ENCODE measurements at regions not wholly inside any gene's neighbourhood (a gene's known extent, or its start where the extent isn't known, plus 50 kb on each side); places are given as distances from the start of the nearest gene placed in this dataset.
"Not testable (repeated sequence)": the region's sequence is repeated elsewhere in the genome, so short reads cannot be mapped to it uniquely, and the experiment has no call there.

DNA sequence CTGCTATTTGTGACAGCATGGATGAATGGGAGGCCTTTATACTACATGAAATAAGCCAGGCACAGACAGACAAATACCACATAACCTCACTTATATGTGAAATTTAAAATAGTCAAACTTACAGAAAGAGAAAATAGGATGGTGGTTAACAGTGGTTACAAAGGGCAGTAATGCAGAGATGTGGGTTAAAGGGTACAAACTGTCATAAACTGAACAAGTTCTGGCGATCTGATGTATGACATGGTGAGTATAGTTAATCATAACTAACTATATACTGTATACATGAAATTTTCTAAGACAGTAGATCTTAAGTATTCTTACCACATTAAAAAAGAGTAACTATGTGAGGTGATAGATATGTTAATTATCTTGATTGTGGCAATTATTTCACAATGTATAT is 558.1 kb upstream of the ZNF804A start:
- Mint-ChIP-seq H3K36me3 (ENCODE audit: low read depth) (no peaks in the 10 kb centered on the region), H3K4me3 (no peak overlapping the region), H3K27ac (ENCODE audit: unreplicated experiment) (no peak overlapping the region), H3K4me1 (no peaks in the 10 kb centered on the region), H3K9me3 (no peaks in the 10 kb centered on the region), H3K27me3 (ENCODE audit: low read depth) (no peaks in the 10 kb centered on the region)
- TF ChIP-seq CTCF (conservative IDR thresholded peaks at IDR 0.05), result no peak
- DNase-seq (ENCODE audit: low read depth, low spot score), result no peak

DNA sequence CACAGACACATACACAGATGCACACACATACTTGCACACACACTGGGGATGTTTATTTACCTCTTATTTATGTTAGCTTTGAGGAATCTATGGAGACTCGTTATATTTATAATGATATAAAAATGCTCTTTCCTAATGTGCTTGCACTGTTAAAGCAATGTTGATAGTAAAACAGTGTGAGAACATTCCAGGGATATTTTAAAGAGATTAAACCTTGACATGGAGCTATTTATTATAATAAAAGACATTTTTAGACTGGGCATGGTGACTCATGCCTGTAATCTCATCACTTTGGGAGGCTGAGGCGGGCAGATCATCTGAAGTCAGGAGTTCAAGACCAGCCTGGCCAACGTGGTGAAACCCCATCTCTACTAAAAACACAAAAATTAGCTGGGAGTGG is 557.3 kb upstream of the ZNF804A start:
- DNase-seq (ENCODE audit: low read depth, low spot score), result no peak

DNA sequence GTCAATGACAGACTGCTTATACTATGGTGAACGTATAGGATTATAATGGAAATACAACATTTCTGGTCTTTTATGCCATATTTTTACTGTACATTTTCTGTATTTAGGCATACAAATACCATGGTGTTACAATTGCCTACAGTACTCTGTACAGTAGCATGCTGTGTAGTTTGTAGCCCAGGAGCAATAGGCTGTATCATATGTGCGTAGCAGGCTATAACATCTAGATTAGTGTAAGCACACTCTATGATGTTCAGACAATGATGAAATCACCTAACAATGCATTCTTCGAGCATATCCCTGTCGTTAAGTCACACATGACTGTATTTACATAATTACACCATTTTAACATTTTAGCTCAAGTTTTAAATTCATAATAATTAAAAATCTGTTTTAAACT is 556.6 kb upstream of the ZNF804A start:
- H3K27me3 Mint-ChIP-seq (ENCODE audit: low read depth), result no peaks in the 10 kb centered on the region
- H3K36me3 Mint-ChIP-seq (ENCODE audit: low read depth), result no peaks in the 10 kb centered on the region
- TF ChIP-seq CTCF (conservative IDR thresholded peaks at IDR 0.05), result no peak
- no peaks in the 10 kb centered on the region for H3K9me3 Mint-ChIP-seq
- no peak for DNase-seq (ENCODE audit: low read depth, low spot score)
- no peak overlapping the region for H3K4me3 Mint-ChIP-seq
- H3K4me1 Mint-ChIP-seq, result no peaks in the 10 kb centered on the region
- no peak overlapping the region for H3K27ac Mint-ChIP-seq (ENCODE audit: unreplicated experiment)

More for the DNA sequence above, 557.3 kb upstream of the ZNF804A start:
- Mint-ChIP-seq H3K27me3 (ENCODE audit: low read depth) (no peaks in the 10 kb centered on the region), H3K4me3 (no peak overlapping the region), H3K9me3 (no peaks in the 10 kb centered on the region), H3K36me3 (ENCODE audit: low read depth) (no peaks in the 10 kb centered on the region), H3K27ac (ENCODE audit: unreplicated experiment) (no peak overlapping the region), H3K4me1 (no peaks in the 10 kb centered on the region)
- no peak for TF ChIP-seq CTCF (conservative IDR thresholded peaks at IDR 0.05)

DNA sequence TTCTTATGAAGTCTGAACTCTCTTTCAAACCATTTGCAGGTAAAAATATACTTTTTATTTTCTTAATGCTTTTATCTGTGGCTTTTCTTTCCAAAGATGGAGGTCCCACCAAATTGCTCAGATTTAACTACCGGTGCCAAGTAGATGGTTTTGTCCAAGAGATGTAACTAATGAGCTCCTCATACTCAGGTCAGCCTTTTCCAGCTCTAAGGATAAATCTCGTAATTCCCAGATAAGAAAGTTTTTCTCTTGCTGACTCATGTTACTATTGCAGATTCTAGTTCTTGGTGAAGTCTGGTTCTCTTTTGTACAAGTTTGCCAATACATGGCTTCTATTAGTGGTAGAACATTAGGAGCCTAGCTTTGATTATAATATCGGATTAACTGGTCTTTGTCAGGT is 550.8 kb upstream of the ZNF804A start:
- Mint-ChIP-seq H3K36me3 (ENCODE audit: low read depth) (no peaks in the 10 kb centered on the region), H3K27me3 (ENCODE audit: low read depth) (no peaks in the 10 kb centered on the region), H3K4me1 (no peaks in the 10 kb centered on the region), H3K27ac (ENCODE audit: unreplicated experiment) (no peak overlapping the region), H3K4me3 (no peak overlapping the region), H3K9me3 (no peaks in the 10 kb centered on the region)
- no peak for TF ChIP-seq CTCF (conservative IDR thresholded peaks at IDR 0.05)
- no peak for DNase-seq (ENCODE audit: low read depth, low spot score)

DNA sequence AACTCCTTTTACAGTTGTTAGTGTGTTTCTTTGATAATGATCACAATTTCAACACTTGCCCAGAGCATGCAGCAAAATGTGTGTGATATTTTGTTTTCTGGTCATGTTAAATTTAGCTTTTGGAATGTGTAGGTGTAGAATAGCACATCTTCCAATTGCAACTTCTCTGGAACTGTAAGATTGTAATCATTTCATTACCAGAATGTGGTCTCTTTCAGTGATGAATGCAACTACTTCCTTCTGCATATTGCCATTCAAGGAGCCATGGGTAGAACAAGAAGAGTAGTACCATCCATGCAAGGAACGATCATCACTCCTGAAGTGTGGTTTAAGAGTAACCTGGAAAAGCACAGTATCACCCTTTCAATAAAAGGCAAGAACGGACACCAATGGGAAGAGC is 548.8 kb upstream of the ZNF804A start:
- Mint-ChIP-seq H3K4me1 (no peaks in the 10 kb centered on the region), H3K36me3 (ENCODE audit: low read depth) (no peaks in the 10 kb centered on the region), H3K27me3 (ENCODE audit: low read depth) (no peaks in the 10 kb centered on the region), H3K4me3 (no peak overlapping the region), H3K27ac (ENCODE audit: unreplicated experiment) (no peak overlapping the region), H3K9me3 (no peaks in the 10 kb centered on the region)
- TF ChIP-seq CTCF (conservative IDR thresholded peaks at IDR 0.05), result no peak
- no peak for DNase-seq (ENCODE audit: low read depth, low spot score)

GRCh38 chr2:184053326-184053725 is 545.0 kb upstream of the ZNF804A start:
- Mint-ChIP-seq H3K4me1 (no peaks in the 10 kb centered on the region), H3K9me3 (no peaks in the 10 kb centered on the region)

GRCh38 chr2:184054419-184054818 is 543.9 kb upstream of the ZNF804A start:
- H3K27ac Mint-ChIP-seq (ENCODE audit: unreplicated experiment); H3K4me1 Mint-ChIP-seq; H3K4me3 Mint-ChIP-seq; H3K9me3 Mint-ChIP-seq; DNase-seq (ENCODE audit: low read depth, low spot score); H3K27me3 Mint-ChIP-seq (ENCODE audit: low read depth); H3K36me3 Mint-ChIP-seq (ENCODE audit: low read depth): not testable (repeated sequence)

More at GRCh38 chr2:184053326-184053725, 545.0 kb upstream of the ZNF804A start:
- no peak for DNase-seq (ENCODE audit: low read depth, low spot score)
- no peak for TF ChIP-seq CTCF (conservative IDR thresholded peaks at IDR 0.05)
- H3K27ac Mint-ChIP-seq (ENCODE audit: unreplicated experiment), result no peak overlapping the region
- H3K4me3 Mint-ChIP-seq, result no peak overlapping the region
- H3K36me3 Mint-ChIP-seq (ENCODE audit: low read depth), result no peaks in the 10 kb centered on the region
- H3K27me3 Mint-ChIP-seq (ENCODE audit: low read depth), result no peaks in the 10 kb centered on the region

Measured in neural crest cell (in vitro differentiated cells).